HG02884 (cell line): ENCODE measurements at regions not wholly inside any gene's neighbourhood (a gene's known extent, or its start where the extent isn't known, plus 50 kb on each side); places are given as distances from the start of the nearest gene placed in this dataset.

Experiments
- ATAC-seq: cut with Tn5 transposase; IDR thresholded peaks from one replicate; pipeline ENCODE4 v1.9.1; 2021; ENCODE audit warnings: mild to moderate bottlenecking, moderate library complexity; ENCODE audit not compliant: unreplicated experiment

DNA sequence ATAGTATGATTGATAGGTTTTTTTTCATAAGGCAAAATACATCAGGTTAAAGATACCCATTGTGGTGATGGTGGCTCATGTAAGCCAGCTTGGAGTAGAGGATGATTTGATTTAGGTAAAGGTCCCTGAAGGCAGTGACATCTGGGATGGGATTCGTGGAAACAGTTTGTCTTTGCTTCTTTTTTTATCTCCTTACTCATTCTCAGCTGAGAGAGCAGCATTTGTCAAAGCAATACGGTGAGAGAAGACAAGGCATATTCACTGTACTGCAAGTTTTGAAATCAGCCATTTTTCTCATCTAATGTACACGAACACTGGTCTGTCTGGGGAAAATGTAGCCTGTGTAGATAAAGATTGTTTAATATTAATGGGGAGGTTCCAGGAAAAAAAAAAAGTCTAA is 749.1 kb downstream of the SQOR start:
- no peak for ATAC-seq

DNA sequence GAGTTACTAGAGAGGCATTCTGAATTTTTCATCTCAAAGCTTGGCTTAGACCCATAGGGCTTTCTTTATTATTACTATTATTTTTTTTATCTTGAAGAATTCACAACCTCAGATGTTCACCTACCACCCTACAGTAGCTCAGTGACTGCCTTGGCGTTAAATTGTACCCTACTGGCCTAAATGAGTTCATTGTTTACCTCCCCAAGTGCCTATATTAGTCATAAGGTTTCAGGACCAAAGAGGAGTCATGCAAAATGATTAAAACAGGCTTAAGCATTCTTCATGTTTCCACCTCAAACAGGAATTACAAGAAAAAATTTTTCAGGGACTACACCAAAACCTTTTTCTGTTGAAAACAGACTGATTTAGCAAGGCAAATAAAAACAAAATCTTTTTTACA is 751.5 kb downstream of the SQOR start:
- no peak for ATAC-seq

- no peak for ATAC-seq
Observed at GRCh38 chr15:46389739-46390138, 754.9 kb downstream of the SQOR start.

- no peak for ATAC-seq
Observed at GRCh38 chr15:46394463-46394862, 759.6 kb downstream of the SQOR start.

GRCh38 chr15:46408312-46408711 is 773.5 kb downstream of the SQOR start:
- ATAC-seq, result no peak

GRCh38 chr15:46409841-46410301 is 775.0 kb downstream of the SQOR start:
- ATAC-seq, result no peak

DNA sequence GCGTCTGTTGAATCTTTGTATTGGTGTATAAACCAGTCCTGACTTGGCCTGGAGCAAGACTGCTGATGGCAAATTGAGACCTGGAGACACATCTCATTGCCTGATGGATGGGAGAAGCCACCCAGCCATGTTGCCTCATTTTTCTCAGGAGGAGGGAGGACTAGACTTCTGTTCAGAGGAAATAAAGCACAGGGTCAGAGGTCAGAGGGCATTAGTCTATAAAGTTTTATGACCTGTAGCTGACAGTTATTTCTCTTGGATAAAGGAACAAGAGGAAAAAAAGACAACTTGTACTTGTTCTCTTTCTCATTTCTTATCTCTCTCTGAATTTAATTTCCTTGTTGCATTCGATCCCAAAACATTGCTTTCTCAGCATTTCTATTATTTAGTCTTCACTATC is 775.9 kb downstream of the SQOR start:
- ATAC-seq, result no peak

- ATAC-seq, result no peak
Observed at GRCh38 chr15:46411900-46412299, 777.1 kb downstream of the SQOR start.

DNA sequence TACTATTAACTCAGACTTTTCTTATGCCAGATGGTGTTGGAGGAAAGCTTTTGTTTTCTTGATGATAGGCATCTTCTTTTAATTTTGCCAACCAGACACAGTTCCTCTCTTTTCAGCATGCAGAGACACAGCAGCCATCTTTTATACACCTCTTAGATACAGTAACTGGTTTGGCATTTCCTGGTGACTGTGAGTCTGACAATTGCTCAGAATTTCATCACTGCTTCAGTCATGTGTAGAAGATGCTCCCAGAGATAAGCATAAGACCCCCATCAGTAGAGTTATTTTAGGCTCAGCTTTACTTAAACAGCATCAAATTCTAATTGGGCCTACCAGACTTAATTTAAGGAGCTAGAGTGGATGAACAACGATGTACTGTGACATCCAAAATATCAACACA is 779.0 kb downstream of the SQOR start:
- no peak for ATAC-seq

GRCh38 chr15:46416544-46416943 is 781.7 kb downstream of the SQOR start:
- ATAC-seq, result no peak

GRCh38 chr15:46420990-46421389 is 786.2 kb downstream of the SQOR start:
- no peak for ATAC-seq

GRCh38 chr15:46441294-46442062 is 806.6 kb downstream of the SQOR start:
- no peak for ATAC-seq

GRCh38 chr15:46442184-46442583 is 807.4 kb downstream of the SQOR start:
- no peak for ATAC-seq

DNA sequence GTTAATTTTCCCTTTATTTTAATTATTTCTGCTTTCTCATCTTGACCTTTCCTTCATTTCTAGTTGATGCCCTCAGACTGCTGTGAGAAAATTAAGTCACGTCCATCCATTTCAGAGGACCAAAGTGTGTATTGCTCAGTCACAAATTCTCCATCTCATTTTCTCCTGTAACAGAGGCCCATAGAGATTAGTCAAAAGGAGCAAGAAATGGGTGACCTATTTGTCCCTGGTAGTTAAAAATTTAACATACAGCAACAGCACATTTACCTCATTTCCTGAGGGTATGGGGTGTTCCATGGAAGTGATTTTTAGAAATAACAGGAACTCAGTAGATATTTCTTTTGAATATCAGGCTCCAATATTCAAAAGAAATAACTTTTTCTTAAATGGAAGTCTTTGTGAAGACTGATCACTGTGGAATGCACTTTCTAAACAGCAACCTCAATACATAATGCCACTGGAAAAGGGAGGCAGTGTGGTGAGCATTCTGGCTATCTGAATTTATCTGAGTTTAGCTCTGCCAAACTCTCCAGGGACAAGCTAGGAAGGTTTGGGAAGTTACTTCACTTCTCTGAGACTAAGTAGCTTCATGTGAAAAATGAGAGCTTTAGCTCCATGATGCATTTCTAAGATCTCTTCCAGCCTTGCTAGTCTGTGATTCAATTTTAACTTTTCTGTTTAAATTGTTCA is 808.2 kb downstream of the SQOR start:
- ATAC-seq, result no peak

DNA sequence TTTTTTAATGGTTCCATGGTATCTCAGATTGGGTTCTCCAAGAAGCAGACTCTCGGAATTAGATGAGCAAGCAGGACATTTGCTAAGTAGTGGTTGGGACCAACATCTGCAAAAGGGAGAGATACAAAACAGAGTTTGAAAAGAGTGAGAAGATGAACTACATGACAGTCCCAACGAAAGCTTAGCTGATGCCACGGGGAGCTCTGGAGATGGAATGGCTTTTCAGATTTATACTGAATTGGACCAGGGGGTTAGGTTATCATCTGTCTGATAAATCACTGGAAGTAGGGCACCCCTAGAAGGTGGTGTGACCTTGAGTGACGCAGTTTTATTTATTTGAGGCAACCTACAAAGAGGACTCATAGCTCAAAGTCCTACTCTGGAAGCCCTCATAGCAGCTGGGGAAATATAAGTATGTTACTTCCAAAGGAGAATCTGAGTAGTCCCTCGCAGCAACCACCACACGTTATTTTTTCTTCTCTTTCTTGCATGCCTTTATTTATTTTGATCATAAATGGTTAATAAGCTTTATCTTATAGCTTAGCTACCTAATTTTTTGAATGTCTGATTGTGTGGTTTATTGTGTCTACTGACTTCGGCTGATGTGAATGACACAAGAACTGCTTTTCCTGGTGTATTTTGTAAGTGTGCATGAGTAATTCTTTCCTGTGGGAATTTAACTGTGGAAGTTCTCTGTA is 815.4 kb downstream of the SQOR start:
- no peak for ATAC-seq

DNA sequence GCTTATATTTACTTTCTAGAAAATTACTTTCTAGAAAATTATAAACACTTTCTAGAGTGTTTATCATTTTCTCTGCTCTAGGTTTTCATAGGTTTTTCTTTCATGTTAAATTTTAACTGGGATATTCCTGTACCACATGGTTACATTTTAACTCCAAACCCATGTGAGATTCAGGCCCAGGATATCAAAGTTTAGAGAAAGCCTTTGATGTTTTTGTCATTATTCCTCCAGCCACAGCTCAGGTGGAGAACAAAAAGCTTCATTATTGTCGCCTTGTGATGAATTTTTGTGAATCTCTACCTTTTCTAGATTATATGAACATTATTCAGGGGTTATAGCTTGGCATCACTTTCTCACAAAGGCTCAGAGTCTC is 816.0 kb downstream of the SQOR start:
- ATAC-seq, result no peak

DNA sequence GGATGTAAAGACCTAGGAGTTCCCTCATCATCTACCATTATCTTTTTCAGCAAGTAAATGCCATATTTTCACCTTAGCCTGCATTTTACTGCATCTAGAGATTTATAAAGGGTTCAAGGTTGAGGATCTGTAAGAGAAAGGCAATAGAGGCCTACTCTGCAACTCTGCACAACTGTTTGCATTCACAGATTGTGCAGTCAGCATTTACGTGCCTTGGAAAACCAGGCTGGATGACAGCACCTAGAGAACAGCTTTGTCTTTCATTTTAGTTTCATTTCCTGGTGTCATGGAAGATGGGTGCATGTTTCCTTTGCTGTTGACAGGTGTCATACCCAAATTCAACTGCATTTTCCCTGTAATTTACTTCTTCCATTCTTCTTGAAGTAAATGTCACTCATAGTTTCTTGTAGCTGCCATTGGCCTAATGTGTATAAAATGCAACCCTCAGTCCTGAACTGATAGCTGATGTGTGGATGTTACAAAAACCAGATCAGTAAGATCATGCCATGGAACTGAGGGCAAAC is 817.5 kb downstream of the SQOR start:
- ATAC-seq, result no peak

GRCh38 chr15:46456456-46456855 is 821.6 kb downstream of the SQOR start:
- no peak for ATAC-seq

GRCh38 chr15:46460431-46461094 is 825.7 kb downstream of the SQOR start:
- ATAC-seq, result no peak

- no peak for ATAC-seq
Observed at GRCh38 chr15:46461416-46461815, 826.6 kb downstream of the SQOR start.

- no peak for ATAC-seq
Observed at GRCh38 chr15:46467041-46467440, 832.2 kb downstream of the SQOR start.
